IPS DF 6.9 (cell line): ENCODE measurements at regions not wholly inside any gene's neighbourhood (a gene's known extent, or its start where the extent isn't known, plus 50 kb on each side); places are given as distances from the start of the nearest gene placed in this dataset.

ENCODE experiments used
- DNase-seq: peaks from one replicate; pipeline ENCODE4 v3.0.0-alpha.2; 2013; ENCODE audit warnings: low read depth, low spot score
- H3K27ac ChIP-seq: one replicate; pipeline ENCODE4 v1.5.1; 2013; ENCODE audit warnings: low read length, control low read depth
- H3K27me3 ChIP-seq: 2 replicates; pipeline ENCODE4 v1.6.1; 2013; ENCODE audit warnings: mild to moderate bottlenecking, low read length; ENCODE audit not compliant: control insufficient read depth, insufficient read depth
- H3K36me3 ChIP-seq: 2 replicates; pipeline ENCODE4 v1.6.1; 2013; ENCODE audit warnings: low read length; ENCODE audit not compliant: control insufficient read depth, insufficient read depth
- H3K4me1 ChIP-seq: 2 replicates; pipeline ENCODE4 v1.6.1; 2013; ENCODE audit warnings: low read length; ENCODE audit not compliant: control insufficient read depth, insufficient read depth
- H3K4me3 ChIP-seq: 2 replicates; pipeline ENCODE4 v1.5.1; 2013; ENCODE audit warnings: mild to moderate bottlenecking, low read length
- H3K9me3 ChIP-seq: 2 replicates; pipeline ENCODE4 v1.6.1; 2013; ENCODE audit warnings: low read length, inconsistent platforms; ENCODE audit not compliant: control insufficient read depth, insufficient read depth
- WGBS: extraction: QIAGEN DNeasy Blood & Tissue Kit; methylation state at CpG from one replicate; pipeline ENCODE4 v1.1.7; 2013; ENCODE audit warnings: mixed read lengths, missing lambda C conversion rate; ENCODE audit not compliant: insufficient read length, insufficient coverage; 5-methylcytosine and 5-hydroxymethylcytosine counted together

DNA sequence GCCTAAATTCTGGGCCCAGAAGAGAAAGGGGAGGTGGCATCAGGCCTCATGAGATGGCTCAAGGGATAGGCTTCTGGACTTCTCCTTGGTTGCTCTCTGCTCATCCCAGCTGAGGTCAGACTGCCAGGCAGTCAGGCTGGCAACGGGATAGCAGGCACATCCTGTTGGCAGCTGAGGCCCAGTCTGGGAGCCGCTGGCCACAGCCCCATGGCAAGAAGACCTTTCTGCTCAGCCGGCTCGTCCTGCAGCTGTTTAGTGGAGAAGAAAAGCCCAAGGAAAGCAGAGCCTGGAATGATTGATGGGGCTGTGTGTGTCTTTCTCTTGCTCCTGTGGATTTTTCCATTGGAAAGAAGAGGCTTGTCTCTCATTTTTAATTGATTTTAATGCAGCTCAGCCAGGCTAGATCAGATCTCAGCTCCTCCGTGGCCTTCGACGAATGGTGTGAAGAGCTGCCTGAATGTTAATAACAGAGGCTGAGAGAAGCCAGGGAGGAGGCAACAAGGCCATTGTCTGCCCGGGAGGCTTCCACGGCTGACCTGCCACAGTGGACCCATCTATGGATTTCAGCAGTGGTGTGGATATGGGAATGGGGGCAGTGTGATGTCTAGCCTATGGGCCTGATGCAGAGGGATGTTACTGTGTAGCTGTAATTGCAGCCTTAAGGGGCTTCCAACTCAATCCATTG lies 99.5 kb downstream of the HS1BP3 start:
- Histone ChIP-seq H3K4me1 (0 out of 2 replicates have a peak, but pooled peaks cover 2% of the 10 kb centered on the region), H3K27ac (no peak overlapping the region), H3K9me3 (no peaks in the 10 kb centered on the region), H3K27me3 (no peaks in the 10 kb centered on the region), H3K4me3 (no peak overlapping the region), H3K36me3 (no peaks in the 10 kb centered on the region)
- DNase-seq = no peak
- no CpG with 5 or more reads among the region's 9 CpGs for WGBS

DNA sequence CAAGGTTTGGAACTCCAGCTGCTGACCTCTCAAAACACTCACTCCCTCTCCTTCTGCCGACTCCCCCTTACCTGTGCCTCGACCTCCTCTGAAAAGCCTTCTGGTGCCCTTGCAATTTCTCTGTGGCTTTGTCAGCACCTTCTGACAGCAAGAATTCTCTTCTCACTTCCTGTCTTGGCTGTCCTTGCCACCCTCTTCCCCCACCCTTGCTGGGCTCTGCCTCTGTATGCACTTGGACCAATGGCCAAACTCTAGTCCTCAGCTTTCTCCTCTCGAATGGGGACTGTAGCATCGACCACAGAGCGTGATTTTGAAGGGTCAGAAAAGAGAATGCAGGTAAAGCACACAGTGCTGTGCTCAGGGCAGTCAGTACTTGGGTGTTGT lies 99.0 kb downstream of the HS1BP3 start:
- no peaks in the 10 kb centered on the region for H3K27me3 ChIP-seq
- H3K36me3 ChIP-seq = no peaks in the 10 kb centered on the region
- no peak overlapping the region for H3K4me3 ChIP-seq
- 0 out of 2 replicates have a peak, but pooled peaks cover 2% of the 10 kb centered on the region for H3K4me1 ChIP-seq
- H3K27ac ChIP-seq = no peak overlapping the region
- DNase-seq = no peak
- WGBS = no CpG with 5 or more reads among the region's 5 CpGs
- H3K9me3 ChIP-seq = no peaks in the 10 kb centered on the region

DNA sequence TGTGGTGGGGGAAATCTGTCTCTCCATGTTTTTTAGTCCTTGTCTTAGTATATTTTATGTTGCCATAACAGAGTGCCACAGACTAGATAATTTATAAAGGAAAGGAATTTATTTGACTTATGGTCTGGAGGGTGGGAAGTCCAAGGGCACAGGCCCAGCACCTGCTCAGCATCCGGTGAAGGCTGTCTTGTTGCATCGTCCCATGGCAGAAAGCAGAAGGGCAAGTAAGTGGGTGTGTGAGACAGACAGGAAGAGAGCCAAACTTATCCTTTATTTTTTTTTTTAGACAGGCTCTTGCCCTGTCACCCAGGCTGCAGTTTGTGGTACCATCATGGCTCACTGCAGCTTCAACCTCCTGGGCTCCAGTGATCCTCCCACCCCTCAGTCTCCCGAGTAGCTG lies 98.1 kb downstream of the HS1BP3 start:
- no peaks in the 10 kb centered on the region for H3K36me3 ChIP-seq
- no peaks in the 10 kb centered on the region for H3K9me3 ChIP-seq
- WGBS = no CpG with 5 or more reads among the region's 3 CpGs
- no peak overlapping the region for H3K4me3 ChIP-seq
- peaks cover 4% of the 10 kb centered on the region; the same call in 1 of the 2 replicates for H3K4me1 ChIP-seq
- H3K27me3 ChIP-seq = no peaks in the 10 kb centered on the region
- H3K27ac ChIP-seq = no peak overlapping the region
- no peak for DNase-seq

DNA sequence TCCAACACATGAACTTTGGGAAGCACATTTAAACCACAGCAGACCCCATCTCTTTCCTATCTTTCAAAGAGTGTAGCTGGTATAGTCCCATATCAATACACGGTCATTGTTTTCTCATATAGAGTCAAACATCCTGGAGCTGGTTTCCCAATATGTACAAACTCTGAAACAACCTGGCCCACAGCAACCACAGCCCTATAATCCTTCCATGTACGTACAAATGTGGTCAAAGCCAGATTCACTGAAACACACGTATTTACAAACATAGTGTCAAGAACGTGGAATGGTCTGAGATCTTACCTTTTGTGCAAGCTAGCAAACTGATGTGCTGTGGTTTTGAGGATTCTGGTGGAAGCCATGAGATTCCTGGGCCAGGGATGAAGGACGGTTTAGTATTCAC lies 97.3 kb downstream of the HS1BP3 start:
- DNase-seq = no peak
- Histone ChIP-seq H3K27me3 (no peaks in the 10 kb centered on the region), H3K36me3 (no peaks in the 10 kb centered on the region), H3K27ac (no peak overlapping the region), H3K4me3 (no peak overlapping the region), H3K9me3 (no peaks in the 10 kb centered on the region), H3K4me1 (peaks cover 6% of the 10 kb centered on the region; the same call in 1 of the 2 replicates)
- no CpG with 5 or more reads among the region's 5 CpGs for WGBS

- H3K9me3 ChIP-seq = no peaks in the 10 kb centered on the region
- no peak for DNase-seq
- H3K4me3 ChIP-seq = no peak overlapping the region
- no peaks in the 10 kb centered on the region for H3K27me3 ChIP-seq
- H3K27ac ChIP-seq = no peak overlapping the region
- peaks cover 8% of the 10 kb centered on the region; the same call in 1 of the 2 replicates for H3K4me1 ChIP-seq
- no peaks in the 10 kb centered on the region for H3K36me3 ChIP-seq
Observed at GRCh38 chr2:20555954-20556353, 94.9 kb downstream of the HS1BP3 start.

DNA sequence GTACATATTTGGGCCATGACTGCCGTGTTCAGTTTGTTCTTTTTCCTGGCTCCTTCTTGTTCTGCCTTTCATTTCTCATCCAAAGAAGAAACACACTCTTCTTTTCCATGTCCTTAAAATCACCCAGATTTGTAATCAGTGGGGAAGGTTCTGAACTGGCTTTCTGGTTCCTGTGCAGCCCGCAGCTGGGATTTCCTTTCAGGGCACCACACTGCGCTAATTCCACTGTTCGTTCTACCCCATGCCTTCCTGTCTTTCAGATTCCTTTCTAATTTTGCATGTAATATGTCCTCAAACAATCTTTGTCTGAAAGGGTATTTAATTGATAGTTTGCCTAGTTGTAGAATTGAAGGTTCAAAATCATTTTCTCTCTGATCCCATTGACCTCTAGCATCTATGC lies 94.1 kb downstream of the HS1BP3 start:
- peaks cover 12% of the 10 kb centered on the region for H3K4me1 ChIP-seq
- H3K27ac ChIP-seq = no peak overlapping the region
- H3K36me3 ChIP-seq = no peaks in the 10 kb centered on the region
- DNase-seq = no peak
- no peak overlapping the region for H3K4me3 ChIP-seq
- no peaks in the 10 kb centered on the region for H3K9me3 ChIP-seq
- H3K27me3 ChIP-seq = no peaks in the 10 kb centered on the region
- no CpG with 5 or more reads among the region's 4 CpGs for WGBS

GRCh38 chr2:20557226-20557625 lies 93.7 kb downstream of the HS1BP3 start:
- Histone ChIP-seq H3K4me1 (peaks cover 14% of the 10 kb centered on the region), H3K27me3 (no peaks in the 10 kb centered on the region), H3K27ac (no peak overlapping the region), H3K36me3 (no peaks in the 10 kb centered on the region), H3K9me3 (no peaks in the 10 kb centered on the region), H3K4me3 (no peak overlapping the region)
- WGBS = no CpG with 5 or more reads among the region's 4 CpGs
- no peak for DNase-seq

- H3K27me3 ChIP-seq = no peaks in the 10 kb centered on the region
Observed at GRCh38 chr2:20557635-20558034, 93.3 kb downstream of the HS1BP3 start.

DNA sequence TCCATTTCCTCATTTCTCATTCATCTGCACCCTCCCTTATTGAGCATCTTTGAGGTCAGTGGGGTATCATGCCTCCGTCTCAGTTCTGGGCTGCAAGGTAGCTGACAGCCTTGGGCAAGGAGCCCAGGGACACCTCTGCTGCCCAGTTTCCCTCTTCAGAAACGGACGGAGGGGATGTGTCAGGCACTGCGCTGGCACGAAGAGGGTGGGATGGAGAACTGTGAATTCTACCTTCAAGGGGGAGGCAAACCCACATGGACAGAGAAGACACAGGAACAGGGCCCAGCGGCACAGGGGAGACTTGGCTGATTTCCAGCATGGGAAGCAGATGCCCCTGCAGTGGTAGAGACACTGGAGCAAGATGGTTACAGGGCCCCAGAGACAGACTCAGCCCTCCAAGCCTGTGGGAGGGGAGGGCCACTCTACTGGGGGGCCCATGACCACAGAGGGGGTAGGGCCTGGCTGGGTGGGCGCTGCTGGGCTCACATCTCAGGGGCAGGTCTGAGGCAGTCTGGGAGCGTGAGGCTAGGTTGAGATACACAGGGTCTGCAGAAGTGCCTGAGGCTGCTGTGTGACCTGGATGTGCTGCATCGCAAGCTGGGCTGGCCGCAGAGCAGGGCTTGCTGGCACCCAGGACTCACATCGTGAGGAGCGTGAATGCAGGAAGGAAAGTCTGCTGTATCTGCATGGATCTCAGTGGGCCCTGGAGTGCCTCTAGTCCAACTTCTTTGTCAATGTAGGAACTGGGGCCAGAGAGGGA lies 92.3 kb downstream of the HS1BP3 start:
- no CpG with 5 or more reads among the region's 12 CpGs for WGBS
- Histone ChIP-seq H3K36me3 (no peaks in the 10 kb centered on the region; the same call in 1 of the 2 replicates), H3K9me3 (no peaks in the 10 kb centered on the region), H3K4me3 (no peak overlapping the region), H3K4me1 (peaks cover 16% of the 10 kb centered on the region), H3K27ac (no peak overlapping the region), H3K27me3 (no peaks in the 10 kb centered on the region)
- no peak for DNase-seq

More at GRCh38 chr2:20557635-20558034, 93.3 kb downstream of the HS1BP3 start:
- no peak overlapping the region for H3K4me3 ChIP-seq
- H3K4me1 ChIP-seq = peaks cover 14% of the 10 kb centered on the region
- no peaks in the 10 kb centered on the region for H3K9me3 ChIP-seq
- no CpG with 5 or more reads among the region's 3 CpGs for WGBS
- no peak overlapping the region for H3K27ac ChIP-seq
- DNase-seq = no peak
- H3K36me3 ChIP-seq = no peaks in the 10 kb centered on the region

GRCh38 chr2:20559277-20559676 lies 91.6 kb downstream of the HS1BP3 start:
- Histone ChIP-seq H3K27ac (no peak overlapping the region), H3K4me3 (no peak overlapping the region), H3K36me3 (no peaks in the 10 kb centered on the region; the same call in 1 of the 2 replicates), H3K27me3 (no peaks in the 10 kb centered on the region), H3K9me3 (no peaks in the 10 kb centered on the region), H3K4me1 (peaks cover 16% of the 10 kb centered on the region)
- whole genome bisulfite sequencing = no CpG with 5 or more reads among the region's 3 CpGs
- no peak for DNase-seq
